T-helper 2 cell (primary cell): ENCODE measurements at regions not wholly inside any gene's neighbourhood (a gene's known extent, or its start where the extent isn't known, plus 50 kb on each side); places are given as distances from the start of the nearest gene placed in this dataset.

Experiments
- DNase-seq, 5 experiments: peaks; one replicate each; pipeline versions ENCODE4 v3.0.0 to v3.0.0-alpha.2; 2012 to 2022

- DNase-seq: no peak
Measured at GRCh38 chr2:226515344-226516055, 284.1 kb downstream of the IRS1 start.

DNA sequence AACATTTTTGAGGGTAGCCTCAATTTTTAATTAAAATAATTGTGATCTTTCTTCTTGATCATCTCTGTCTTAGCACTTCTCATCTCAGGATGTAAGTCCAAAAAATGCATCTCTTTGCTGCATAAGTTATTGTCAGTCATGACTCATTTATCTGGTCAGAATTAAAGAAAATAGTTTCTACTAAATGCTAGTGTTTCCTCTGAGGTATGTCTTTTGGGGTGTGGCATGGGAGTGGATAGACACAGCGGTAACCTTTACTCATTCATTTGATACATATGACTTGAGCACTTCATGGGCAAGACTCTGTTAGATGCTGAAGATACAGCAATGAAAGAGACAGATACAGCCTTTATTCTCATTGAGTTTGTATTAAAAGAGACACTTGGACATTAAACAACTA, 284.7 kb downstream of the IRS1 start:
- no peak for DNase-seq

- DNase-seq: no peak
Measured at GRCh38 chr2:226511311-226511710, 288.3 kb downstream of the IRS1 start.

DNA sequence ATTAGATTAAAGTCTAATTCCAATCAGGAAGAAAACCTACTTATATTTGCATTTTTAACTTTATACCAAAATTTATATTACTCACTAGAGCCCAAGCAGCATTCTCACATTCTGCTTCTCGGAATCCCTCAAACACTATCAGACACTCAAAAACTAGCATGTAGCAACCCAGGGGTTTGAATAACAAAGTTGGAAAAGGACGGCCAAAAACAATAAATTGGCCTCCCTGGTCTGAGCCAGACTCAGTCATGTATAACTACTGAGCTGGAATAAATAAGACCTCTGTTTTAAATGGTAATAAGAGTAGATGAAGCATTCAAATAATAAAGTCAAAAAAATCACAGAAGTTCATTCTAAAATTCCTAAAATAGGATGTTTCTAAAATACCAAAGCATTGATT, 290.9 kb downstream of the IRS1 start:
- DNase-seq: no peak

- DNase-seq: no peak
Measured at GRCh38 chr2:226508005-226508404, 291.6 kb downstream of the IRS1 start.

- DNase-seq: no peak
Measured at GRCh38 chr2:226497146-226497909, 302.3 kb downstream of the IRS1 start.

- no peak for DNase-seq
Measured at GRCh38 chr2:226496273-226496550, 303.4 kb downstream of the IRS1 start.

DNA sequence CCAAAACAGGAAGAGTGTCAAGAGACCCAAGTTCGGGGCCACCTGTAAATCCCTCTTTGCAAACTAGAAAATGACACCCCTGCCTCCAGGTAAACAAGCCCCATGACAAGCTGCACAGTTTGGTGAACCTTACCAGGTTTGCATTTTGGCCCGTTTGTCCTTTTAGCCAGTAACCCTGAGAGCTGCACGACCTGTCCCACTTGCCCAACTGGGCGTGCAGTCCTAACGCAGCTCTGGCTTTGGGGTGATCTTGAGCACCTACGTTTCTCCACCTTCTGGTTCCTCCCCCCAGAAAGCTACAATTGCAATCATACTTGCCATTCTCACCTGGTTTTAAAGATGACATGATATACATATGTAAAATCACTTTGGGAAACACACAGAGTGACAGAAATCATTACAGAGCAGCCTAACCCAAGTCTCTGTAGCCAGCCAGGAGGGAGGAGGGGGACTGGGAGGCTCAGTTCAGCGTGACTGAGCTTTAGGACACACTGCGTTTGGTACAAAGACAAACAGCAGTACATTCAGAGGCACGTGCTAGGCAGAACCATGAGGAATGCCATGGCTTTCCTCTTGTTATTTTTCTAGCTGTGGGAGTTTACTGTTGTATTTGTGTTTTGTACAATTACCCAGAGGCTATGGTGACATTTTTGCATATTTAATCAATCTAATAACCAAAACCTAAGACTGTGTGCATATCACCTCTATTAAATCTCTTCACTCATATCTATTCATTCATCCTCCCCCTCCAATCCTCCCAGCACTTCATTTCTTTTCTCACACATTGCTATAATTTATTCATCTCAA, 304.0 kb downstream of the IRS1 start:
- no peak for DNase-seq

DNA sequence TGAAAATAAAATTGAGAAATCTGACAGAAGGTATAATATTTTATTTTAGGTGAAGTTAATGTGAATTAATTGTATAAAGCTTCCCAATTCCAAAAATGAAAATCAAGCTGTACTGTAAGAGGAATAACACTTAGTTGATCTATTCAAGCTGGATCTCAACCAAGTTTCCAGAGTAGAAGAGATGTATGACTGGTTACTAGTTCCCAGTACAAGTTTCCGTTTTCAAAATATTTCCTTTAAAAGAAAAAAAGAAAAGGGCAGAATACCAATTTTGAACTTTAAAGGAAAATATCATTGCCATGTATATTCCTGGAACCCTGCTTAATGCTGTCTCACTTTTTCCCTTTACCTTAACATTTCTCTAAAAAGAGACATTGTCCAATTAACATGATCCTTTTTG, 308.5 kb downstream of the IRS1 start:
- no peak for DNase-seq

- no peak for DNase-seq
Measured at GRCh38 chr2:226489775-226490541, 309.7 kb downstream of the IRS1 start.

- DNase-seq: no peak
Measured at GRCh38 chr2:226488034-226488433, 311.6 kb downstream of the IRS1 start.

DNA sequence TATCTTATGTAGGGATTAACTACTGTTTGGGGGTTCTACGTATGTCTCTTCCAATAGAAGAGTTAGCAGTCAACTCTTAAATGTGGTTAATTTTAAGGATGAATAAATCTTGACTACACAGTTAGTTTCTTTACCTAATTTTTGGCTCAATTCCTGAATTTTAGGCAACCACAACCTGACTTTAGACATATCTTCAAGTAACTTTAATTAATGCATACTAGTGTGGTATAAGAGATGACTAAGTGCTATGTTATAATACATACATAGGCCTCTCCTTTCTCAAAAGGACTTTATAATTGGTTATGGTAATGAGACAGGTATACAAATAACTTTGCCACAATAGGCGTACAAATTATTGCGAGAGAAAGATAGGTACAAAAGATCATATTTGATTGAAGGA, 312.0 kb downstream of the IRS1 start:
- DNase-seq: no peak

DNA sequence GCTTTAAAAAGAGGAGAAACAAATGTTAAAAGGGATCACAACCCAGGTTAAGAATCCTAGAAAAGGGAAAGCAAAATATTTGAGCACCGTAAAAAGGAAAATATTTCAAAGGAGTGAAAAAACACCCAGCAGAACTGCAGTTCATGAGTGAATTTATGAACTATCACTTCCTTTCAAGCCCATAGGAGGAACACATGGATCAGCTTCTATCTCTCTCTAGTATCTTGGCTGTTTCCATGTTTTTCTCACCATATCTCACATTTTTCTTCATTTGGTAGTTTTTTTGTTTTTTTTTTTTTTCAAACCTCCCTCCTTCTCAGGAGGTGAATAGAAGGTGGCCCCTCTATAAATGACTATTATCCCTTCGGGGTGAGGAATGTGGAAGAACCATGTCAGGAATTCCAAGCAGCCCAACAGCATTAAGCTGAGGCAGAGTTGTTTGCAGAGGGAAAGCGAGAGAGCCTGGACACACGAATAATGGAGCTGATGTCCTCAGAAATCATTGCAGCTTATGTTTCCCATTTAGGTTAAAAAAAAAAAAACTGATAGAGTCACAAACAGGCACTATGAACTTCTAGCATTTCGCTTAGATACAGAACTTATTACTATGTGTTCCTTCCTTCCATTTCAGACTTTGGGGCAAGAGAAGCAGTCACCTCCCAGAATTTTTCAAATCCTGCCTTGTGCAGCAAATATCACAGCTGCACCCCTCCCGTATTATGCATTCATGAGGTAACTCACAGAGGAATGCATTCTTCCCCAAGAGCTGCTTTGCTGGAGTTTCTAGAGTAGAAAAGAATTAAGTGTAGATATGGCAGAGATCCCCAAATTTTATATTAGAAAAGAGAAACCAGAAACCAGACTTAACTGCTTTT, 315.6 kb downstream of the IRS1 start:
- DNase-seq: no peak

- DNase-seq: no peak
Measured at GRCh38 chr2:226483143-226483542, 316.5 kb downstream of the IRS1 start.

- no peak for DNase-seq
Measured at GRCh38 chr2:226478109-226478809, 321.4 kb downstream of the IRS1 start.

DNA sequence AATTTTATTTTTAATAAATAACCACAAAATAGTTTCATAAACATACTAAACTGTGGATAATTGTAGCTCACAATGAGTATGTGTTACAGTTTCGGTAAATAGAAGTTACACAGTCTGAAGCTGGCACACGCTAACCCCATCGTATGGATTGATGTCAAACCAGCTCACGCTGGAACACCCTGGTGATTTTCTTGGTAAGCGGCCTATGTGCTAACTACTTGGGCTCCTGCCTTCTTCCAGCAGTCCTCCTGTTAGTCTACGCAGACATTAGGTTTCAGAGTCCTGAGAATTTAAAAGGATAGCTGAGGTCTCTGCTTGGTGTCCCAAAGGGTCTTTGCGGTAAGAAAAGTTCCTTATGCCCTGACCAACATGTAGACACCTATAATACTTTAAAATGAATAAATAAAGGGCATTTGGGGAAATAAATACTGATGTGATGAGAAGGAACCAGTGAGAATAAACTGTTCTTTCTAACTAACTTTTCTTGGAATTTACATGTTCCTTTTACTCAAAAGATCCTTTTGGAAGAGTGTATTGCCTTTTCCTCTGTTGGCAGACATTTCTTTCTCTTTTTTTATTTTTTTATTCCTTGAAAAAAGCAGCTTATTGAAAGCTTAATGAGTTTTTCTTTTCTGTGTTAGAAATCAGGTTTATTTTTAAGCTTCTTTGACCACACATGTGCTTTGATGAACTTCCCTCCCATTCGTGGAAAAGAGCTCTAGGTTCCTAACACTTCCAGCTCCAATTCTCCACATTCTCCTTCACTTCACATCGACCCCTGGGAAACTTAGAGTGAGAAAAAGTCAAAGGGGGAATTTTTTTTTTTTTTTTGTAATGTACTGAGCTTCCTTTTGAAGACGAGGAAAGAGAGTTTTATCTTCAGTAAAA, 322.2 kb downstream of the IRS1 start:
- DNase-seq: no peak

- DNase-seq: no peak
Measured at GRCh38 chr2:226475650-226476049, 324.0 kb downstream of the IRS1 start.

- no peak for DNase-seq
Measured at GRCh38 chr2:226474131-226474530, 325.5 kb downstream of the IRS1 start.

DNA sequence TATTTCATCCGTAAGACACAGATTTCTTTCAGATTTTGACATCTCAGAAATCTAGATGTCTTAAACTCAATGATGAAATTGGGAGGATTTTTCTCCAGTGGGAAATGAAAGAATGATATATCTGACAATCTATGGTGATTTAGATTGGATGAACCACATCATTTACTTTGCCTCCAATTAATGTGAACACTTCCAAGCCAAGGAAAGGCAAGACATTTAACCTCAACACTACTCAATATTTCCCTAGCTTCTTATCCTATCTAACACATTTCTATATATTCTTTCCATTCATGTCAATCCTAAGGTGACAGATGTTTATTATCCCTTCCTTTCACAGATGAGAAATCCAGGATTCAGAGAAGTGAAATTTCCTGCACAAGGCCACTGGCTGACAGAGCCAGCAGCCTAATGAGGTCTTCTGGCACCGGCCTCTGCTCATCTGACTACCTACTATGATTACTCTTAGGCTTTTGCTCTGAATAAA, 327.6 kb downstream of the IRS1 start:
- no peak for DNase-seq

DNA sequence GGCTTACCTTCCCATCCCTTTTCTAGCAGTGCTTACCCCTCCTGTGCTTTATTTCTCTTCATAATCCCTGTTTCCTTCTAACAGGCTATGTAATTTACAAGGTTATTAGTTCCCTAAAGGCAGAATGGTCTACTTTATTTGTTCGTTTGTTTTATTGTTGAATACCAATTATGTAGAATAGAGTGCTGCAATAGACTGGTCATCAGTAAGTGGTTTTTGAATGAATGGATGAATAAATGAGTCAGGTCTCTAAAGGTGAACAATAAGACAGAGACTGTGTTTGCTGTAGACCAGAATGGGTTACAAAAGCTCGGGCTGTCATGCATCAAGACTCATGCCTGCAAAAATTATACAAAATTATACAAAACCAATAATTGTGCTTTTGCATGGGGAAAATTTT, 332.0 kb downstream of the IRS1 start:
- DNase-seq: no peak
